GM19452 (cell line): ENCODE measurements at regions not wholly inside any gene's neighbourhood (a gene's known extent, or its start where the extent isn't known, plus 50 kb on each side); places are given as distances from the start of the nearest gene placed in this dataset.

ENCODE experiments used
- ATAC-seq: cut with Tn5 transposase; IDR thresholded peaks from one replicate; pipeline ENCODE4 v1.9.1; 2021; ENCODE audit not compliant: unreplicated experiment

DNA sequence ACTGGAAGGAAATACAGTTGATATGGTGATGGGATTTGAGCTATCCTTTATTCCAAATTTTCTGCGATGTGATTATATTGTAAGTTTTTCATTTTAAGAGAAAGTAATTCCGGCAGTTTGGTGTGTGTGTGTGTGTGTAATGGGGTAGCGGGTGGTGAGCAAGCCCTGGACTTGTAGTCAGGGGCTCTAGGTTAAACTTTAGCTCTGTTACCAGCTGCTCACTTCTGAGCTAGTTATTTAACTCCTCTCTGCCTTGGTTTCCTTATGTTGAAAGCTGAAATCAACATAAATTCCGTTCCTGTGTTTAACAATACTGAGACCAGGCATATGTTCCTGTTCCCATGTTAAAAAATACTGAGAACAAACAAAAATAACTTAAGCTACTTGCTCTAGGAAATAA is 174.1 kb upstream of the CASK start:
- no peak for ATAC-seq

DNA sequence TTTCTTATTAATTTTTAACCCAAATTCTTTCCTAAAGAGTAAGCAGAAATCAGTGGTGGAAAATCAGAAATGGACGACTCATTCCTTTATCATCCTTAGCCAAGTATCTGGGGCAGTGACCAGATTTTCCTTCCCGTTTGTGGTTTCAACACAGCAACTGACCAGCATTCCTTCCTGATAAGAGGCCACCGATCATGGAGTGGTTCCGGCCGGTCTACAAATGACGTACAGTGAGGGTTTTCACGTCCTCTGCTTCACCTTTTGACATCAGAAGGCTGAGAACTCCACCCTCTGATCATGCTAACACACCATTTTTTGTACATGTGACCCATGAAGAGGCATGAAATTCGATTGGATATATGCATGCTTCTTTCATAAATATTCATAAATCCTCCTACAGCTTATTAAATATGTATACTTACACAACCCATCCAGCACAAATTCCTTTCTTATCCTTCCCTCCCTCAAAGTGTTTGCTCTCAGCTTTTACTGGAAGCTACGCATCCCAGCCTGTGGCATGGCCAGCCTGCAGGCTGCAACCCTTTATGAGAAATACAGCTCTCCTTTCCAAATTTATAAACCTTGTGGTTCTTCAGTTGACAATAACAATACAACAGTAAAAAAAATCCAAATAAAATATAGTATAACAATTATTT is 173.0 kb upstream of the CASK start:
- no peak for ATAC-seq

DNA sequence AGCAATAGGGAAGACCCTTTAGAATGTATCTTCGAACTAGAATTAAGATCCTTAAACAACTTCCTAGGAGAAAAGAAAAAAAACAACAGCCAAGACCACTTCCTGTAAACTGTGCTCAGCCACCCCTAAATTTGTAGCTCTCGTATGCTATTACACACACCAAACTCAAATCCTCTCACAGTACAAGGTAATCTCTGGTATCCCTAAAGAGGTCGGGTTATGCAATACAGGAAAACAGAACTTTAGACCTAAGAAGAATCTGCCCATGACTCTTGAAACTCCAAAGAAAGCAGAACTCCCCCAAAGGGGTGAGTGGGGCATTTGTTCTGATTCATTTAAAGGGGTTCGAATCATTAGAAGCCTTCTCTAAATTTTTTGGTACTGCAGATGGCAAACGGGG is 170.9 kb upstream of the CASK start:
- ATAC-seq = peak; percentile 16

DNA sequence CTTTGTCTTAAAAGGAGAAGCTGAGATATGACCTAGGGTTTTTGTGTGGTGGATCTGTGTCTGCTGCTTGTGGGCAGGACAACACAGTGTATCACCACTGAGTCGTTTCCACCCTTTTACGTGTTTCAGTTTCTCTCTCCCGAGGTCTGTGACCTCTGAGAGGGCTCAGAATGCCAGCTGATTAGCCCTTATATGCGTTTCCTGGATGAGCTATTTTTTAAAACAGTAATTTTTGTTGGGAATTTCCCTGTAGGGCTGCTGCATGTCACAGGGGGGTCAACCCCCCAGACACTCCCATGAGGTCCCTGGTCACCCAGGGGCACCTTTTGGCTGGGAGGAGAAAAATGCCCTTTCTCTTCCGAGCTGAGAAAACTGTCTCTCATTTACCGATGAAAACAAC is 170.4 kb upstream of the CASK start:
- ATAC-seq = peak; percentile 56

DNA sequence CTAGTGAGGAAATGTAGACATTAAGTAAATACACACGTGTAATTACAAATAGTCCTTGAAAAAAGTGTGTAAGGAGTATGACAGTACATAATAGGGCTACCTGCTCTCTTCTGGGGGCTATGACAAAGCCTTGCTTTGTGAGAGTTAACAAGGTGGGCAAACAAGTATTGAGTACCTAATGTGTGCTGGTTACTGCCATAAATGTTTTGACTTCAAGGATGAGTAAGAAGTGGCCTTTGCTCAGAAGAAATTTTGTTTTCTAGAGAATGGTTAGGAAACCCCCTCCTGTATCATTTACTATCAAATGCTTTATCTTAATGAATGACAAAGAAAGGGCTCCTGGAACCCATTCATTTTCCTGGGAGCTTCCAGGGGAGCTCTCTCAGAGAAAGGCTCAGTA is 167.0 kb upstream of the CASK start:
- ATAC-seq = no peak

DNA sequence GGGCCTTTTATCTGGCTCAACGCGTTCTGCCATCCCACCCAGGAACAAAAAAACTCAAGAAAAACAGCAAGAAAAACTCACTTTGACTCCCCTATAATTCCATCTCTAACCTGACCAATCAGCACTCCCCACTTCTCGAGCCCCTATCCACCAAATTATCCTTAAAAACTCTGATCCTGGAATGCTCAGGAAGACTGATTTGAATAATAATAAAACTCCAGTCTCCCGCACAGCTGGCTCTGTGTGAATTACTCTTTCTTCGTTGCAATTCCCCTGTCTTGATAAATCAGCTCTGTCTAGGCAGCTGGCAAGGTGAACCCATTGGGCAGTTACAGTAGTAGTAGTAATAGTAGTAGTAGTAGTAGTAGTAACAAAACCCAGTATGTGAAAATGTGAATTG is 165.7 kb upstream of the CASK start:
- ATAC-seq = no peak

DNA sequence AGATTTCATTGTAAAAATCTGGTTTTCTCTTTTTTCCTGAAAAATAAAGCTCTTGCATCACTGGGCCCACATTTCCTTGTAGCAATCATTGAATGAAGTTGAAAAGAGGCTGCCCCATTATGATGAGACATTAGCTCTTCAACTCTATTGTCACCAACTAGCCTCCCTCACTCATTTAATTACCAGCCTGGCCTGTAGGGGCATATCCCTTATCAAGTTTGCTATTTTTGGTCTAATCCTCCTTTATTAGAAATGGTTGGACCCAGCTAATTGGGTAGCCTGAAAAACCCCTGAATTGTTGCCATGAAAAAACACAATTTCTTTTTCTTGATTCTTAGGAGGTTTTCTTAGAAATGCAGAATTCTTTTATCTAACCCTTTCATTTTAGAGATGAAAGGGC is 164.6 kb upstream of the CASK start:
- no peak for ATAC-seq

DNA sequence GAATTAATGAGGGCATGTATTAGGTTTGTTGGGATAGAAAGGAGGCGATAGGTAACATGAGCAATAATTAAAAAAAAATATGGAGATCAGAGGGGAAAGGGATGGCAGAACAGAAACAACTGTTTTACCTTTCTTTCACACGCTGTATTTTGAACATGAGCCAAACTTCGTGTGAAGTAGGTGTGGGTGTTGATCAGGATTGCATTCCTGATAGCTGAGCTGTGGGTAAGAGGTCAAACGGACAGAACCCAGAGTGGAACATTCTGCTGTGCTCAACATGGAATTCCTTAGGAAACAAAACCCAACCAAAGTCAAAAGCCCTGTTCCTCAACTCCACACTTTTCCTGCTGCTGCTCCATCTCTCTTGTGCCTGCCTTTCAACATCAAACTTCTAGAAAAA is 162.5 kb upstream of the CASK start:
- ATAC-seq = no peak

DNA sequence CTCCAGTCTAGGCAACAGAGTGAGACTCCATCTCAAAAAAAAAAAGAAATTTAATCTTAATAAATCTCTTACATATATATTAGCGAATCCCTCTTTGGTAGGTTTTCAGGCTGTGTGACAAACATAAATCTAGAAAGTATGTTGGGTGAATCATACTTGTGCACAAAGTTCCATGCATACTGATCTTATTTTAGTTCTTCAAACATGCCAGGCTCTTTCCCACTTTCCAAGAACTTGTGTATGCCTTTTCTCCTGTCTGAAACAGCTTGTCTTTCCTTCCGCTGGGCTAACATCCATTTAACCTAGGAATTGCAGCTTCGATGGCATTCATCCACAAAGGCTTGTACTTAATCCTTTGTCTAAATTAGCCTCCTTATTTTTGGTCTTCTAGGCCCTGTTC is 156.6 kb upstream of the CASK start:
- ATAC-seq = no peak

DNA sequence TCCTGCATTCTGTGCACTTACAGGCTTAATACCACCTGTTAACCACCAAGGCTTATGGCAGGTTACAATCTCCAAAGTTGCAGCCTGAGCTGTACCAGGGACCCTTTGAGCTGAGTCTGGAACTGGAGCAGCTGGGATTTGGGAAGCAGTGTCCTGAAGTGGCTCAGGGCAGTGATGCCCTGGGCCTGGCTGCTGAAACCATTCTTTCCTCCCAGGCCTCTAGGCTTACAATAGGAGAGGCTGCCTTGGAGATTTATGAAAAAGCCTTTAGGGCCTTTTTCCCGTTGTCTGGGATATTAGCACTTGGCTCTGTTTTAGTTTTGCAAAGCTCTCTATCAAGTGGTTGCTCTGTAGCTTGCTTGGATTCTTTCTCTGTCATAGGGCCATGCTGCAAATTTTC is 154.3 kb upstream of the CASK start:
- no peak for ATAC-seq

DNA sequence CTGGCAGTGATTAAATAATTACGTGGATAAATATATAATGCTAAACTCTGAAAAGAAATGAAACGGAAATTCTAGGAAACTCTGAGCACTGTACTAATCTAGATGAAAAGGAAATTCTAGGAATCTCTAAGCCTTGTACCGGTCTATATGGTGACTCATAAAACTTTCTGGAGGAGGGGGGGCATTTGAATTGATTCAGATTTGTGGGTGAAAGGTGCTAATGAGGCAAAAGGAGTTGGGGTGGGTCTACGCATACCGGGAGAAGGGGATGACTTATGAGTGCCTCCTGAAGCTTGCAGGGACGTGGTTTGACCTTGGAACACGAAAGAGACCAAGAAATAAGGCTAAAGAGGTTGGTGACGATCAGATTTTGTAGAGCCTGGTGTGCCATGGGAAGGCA is 151.7 kb upstream of the CASK start:
- no peak for ATAC-seq

DNA sequence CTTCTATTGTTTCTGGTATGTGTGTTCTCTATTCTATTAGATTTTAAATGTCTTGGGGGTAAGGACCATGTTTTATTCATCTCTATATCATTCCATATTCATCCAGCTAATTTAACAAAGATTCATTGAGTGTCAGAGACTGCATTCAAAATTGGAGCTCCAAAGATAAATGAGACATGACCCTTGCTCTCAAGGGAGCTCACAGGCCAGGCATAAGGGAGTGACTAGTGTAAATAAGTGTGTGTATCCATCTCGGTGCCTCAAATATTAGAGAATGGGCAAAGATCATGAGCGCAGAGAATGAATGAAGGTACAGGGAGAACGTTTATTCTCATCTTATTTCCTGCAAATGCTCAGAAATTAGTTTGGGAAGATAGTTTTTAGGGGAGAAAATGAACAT is 150.1 kb upstream of the CASK start:
- ATAC-seq = no peak

DNA sequence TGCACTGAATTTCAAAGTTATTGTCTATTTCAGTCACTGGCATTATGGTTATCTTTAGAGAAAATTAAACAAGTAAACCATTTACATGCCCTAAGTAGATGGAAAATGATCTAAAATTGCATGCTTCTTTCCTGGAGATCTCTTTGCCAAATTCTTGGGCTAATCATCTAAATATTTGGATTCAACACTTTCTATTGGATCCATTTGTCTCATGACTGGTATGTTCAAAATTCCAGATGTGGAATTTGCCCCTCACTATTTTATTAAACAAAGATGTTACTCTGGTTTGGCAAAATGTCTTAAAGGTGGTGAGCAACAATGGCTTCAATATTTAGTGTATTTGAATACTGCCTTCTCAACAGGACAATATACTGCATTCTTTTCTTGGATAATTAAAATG is 147.5 kb upstream of the CASK start:
- ATAC-seq = no peak

DNA sequence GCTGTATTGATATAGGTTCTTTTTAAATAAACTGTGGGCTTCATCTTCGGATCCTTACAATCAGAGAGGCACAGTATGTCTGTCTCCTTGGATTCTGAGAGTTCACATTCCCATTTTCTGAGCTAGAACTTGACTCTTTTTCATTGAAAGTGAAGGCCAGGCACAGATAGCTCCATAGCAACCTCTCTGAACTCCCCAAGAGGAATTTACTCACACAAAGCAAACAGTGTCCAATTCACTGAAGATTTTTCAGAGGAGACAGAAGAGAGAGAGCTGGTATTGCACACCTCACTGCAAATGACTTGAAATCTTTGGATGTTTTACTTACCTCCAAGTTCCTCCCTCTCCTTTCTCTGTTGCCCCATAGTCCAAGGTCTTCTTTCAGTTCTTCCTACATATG is 130.9 kb upstream of the CASK start:
- ATAC-seq = no peak

DNA sequence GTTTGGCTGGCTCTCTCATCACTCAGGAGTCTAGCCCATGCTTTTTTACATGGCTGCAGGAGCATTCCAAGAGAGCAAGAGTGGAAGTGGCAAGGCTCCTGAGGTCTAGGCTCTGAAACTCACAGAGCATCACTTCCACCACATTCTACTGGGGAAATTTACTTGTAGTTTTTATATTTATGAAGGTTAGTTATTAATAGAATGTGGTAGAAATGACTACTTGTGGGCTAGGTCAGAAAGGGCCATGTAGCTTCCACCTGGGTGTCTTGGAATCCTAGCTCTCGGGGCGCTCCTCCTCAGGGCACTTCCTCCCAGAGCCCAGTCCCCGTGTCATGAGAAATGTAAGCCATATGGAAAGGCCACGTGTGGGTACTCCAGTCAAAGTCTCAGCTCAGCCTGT is 127.0 kb upstream of the CASK start:
- no peak for ATAC-seq

DNA sequence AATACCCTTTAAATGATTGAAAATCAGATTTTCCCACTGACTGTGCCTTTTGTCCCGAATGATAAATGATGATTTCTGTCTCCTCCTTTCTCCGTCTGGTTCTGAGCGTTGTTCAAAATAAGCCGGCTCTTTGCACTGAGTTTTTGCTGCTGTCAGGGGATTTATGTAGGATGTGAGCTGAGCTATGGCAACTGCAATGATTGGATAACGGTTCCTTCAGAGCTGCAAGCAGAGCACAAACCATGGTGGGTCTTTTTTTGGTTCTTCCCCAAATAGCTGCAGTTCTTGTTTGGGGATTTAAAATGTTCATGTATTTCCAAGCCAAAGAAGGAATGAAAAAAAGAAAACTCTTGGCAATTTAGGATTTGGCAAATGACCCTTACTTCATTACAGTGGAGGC is 124.5 kb upstream of the CASK start:
- ATAC-seq = no peak

DNA sequence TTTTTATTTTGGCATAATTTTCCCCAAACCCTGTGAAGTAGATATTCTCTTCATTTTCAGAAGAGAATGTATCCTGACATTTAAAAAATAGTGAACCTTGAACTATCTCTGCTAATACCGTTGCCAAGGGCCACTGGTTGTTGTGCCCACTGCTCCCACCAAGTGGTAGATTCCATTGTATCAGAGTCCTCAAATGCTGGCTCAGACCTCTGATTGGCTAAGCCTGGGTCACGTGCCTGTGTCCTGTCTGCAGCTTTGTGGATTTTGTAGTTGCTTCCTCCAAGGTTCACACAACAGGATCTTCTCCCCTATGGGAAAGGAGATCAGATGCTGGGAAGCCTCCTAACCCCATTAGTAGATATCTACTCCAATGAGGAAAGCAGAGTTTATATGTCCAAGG is 104.8 kb upstream of the CASK start:
- ATAC-seq = no peak

DNA sequence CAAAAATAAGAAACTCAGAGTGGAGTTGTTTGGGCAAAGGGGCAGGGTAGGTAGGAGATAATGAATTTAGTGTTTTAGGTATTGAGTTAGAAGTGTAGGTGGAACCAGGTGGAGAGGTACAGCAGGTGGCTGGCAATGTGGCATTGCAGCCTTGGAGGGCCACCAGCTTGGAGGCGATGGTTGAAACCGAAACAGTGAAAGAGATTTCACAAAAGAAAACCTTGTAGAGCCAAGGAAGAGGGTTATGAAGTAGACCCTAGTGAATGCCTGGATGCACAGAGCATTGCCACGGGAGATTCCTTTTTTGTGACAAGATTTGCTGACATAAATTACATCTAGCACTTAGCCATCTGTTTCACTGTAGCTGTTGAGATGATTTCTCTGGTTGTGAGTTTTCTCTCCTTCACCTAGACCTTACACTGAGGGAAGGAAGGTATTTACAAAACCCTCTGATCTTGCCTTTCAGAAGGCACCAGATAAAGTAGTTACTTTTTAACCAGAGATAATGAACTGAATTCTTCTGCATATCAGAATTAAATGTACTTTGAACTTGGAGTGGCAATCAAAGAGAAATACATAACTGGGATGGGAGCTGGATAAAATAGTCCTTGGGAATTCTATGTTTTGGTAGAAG is 104.1 kb upstream of the CASK start:
- ATAC-seq = no peak

DNA sequence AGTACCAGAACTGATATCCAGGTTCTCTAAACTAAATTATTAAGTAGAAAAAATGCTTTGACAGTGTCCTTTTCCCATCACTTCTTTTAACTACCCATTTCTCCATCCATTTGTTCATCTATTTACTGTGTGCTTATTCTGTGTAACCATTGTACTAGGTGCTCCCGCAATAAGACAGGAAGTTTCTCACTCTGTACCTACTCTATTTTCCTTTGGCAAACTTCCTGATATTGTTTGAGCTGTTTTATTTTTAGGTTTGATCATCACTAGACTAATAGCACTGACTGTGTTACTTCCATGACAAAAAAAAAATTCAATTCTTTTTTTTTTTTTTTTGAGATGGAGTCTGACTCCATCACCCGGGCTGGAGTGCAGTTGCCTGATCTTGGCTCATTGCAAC is 102.5 kb upstream of the CASK start:
- ATAC-seq = no peak

DNA sequence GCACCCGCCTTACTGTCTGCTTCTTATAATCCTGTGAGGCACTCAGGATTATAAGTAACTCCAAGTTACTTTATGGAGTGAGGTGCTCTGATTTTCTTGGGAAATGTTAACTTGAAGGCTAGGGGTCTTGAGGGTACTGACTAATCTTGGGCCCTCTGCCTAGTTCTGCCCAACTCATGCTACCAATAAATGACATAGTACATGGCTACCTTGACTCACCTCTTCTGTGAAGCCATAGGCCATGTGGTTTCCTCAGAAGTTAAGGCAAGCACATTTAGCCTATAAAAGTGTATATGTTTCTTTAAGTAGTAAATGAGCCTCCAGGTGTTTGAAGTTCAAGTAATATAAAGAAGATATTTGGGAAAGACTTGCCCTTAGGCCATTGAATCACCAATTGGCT is 99.8 kb upstream of the CASK start:
- ATAC-seq = no peak

DNA sequence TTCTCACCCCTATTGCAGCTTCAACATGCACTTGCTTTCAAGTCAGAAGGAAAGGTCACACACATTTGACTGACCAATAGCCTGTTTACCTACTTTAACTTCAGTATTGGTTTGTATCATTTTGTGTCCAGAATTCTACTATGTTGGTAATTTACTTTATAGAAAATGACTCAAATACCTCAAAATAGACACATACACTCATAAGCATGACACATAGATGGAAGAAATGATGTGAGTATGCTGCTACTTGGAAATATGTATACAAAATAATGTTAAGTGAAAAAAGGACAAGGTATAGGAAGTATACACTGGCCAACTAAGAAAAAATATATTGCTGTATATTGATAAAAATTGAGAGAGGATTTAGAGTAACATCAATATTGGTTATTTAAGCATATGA is 98.8 kb upstream of the CASK start:
- ATAC-seq = no peak

DNA sequence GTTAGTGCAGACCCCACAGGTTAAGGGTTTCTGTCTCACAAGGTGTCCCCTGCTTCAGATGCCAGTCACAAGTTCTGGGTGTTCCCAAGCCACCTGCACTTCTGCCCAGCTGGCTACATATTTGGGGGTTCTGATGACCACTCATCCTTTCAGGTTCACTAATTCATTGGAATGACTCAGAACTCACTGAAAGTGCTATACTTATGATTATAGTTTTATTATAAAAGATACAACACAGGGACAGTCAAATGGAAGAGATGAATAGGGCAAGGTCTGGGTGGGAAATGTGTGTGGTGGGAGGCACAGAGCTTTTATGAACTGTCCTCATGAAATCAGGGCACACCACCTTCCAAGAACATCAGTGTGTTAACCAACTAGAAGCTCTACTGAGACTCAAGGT is 97.7 kb upstream of the CASK start:
- no peak for ATAC-seq

DNA sequence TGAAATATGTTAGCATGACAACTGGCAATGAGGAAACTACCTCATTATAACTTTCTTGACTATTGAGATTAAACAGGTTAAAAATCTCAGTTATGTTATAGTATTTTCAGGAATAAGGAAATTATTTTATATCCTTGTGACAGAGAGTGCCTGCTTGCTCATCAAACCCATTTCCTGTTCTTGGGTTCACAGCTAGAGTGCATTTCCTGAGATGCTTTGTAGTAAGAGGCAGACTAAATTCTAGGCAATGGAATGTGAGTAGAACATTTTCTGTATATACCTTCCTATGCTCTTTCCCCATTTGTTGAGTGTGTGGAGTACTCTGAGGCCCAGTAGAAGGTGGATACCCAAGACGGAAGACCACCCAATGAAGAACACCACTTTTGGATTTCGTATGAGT is 96.9 kb upstream of the CASK start:
- no peak for ATAC-seq
